Stomach smooth muscle (tissue), 2 donors: ENCODE measurements at regions not wholly inside any gene's neighbourhood (a gene's known extent, or its start where the extent isn't known, plus 50 kb on each side); places are given as distances from the start of the nearest gene placed in this dataset.

Experiments
- H3K27ac ChIP-seq: one replicate; pipeline ENCODE4 v1.7.0; 2013; ENCODE audit warnings: mild to moderate bottlenecking, low read length, inconsistent platforms
- H3K27me3 ChIP-seq, 2 donors: one replicate each; pipeline ENCODE4 v1.7.0; 2013; ENCODE audit warnings: low read length in 2 of 2; ENCODE audit not compliant: insufficient read depth in 2 of 2, control insufficient read depth in 1 of 2
- H3K36me3 ChIP-seq, 2 donors: one replicate each; pipeline ENCODE4 v1.7.0; 2013; ENCODE audit warnings: low read length in 2 of 2; ENCODE audit not compliant: control insufficient read depth in 2 of 2, insufficient read depth in 2 of 2
- H3K4me1 ChIP-seq: one replicate; pipeline ENCODE4 v1.7.0; 2013; ENCODE audit warnings: low read length; ENCODE audit not compliant: control insufficient read depth, insufficient read depth
- H3K4me3 ChIP-seq, 2 donors: one replicate each; pipeline ENCODE4 v1.7.0; 2013; ENCODE audit warnings: low read length in 2 of 2
- H3K9ac ChIP-seq, 2 donors: one replicate each; pipeline ENCODE4 v1.7.0; 2013; ENCODE audit warnings: low read length in 2 of 2, mild to moderate bottlenecking in 1 of 2
- H3K9me3 ChIP-seq, 2 donors: one replicate each; pipeline ENCODE4 v1.7.0; 2013; ENCODE audit warnings: low read length in 2 of 2; ENCODE audit not compliant: control insufficient read depth in 2 of 2
- donor health status: healthy.
- donor health status: Pancreatic carcinoma.

DNA sequence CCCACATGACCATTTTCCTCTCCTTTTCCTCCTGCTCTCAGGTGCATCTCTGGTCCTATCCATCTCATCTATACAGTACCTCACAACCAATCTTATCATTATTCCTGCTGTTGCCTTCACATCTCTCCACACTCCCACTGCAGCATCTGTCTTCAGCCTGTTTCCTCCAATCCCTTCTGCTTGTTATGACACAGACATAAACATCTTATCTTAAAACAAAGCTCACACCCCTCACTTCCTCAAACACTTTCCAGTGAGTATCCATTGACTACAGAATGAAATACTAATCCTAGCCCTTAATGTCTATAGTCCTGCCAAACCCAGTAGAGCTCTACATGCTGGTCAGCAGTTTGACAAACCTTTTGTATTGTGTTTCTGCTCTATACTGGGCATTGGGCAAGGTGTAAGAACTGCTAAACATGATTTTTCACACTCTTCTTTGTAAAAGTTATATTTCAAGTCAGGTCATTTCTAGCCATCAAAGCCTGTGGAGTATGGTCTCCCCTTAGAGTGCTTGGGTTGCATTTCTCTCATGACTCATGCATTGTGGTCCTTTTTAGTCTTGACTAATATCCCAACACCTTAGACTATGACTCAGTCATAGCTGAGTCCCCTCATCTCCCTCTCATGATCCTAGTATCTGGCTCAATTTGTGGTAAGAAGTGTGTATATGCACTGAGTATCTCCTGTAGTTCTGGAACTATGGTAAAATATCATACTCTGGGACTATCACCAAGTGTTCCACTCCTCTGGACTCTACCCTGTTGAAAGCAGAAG is 187.0 kb downstream of the CYRIA start:
- no peak overlapping the region for H3K27ac ChIP-seq
- H3K36me3 ChIP-seq: no peaks in the 10 kb centered on the region
- H3K4me3 ChIP-seq: no peak overlapping the region
- H3K9ac ChIP-seq: no peak overlapping the region
- H3K9me3 ChIP-seq: no peaks in the 10 kb centered on the region
- no peaks in the 10 kb centered on the region for H3K4me1 ChIP-seq
- H3K27me3 ChIP-seq: no peaks in the 10 kb centered on the region

DNA sequence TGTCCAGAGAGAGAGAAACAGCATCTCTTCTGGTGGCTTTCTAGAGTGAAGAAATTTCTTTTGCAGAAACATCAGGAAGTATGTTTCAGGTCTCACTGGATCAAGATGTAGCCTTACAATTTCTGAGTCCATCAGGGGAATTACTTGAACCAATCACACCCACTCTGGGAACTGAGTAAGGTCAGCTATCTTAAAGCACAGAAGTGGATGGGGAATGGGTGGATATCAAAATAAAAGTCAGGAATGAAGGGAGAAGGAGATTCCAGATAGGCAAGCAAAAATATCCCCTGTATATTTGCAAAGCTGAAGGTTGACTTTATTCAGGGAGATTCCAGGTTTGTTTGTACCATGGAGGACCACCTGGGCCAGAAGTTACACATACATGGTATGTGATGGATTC is 188.0 kb downstream of the CYRIA start:
- Histone ChIP-seq H3K27ac (no peak overlapping the region), H3K4me3 (no peak overlapping the region), H3K4me1 (no peaks in the 10 kb centered on the region), H3K9me3 (no peaks in the 10 kb centered on the region), H3K36me3 (no peaks in the 10 kb centered on the region), H3K9ac (no peak overlapping the region), H3K27me3 (no peaks in the 10 kb centered on the region)

DNA sequence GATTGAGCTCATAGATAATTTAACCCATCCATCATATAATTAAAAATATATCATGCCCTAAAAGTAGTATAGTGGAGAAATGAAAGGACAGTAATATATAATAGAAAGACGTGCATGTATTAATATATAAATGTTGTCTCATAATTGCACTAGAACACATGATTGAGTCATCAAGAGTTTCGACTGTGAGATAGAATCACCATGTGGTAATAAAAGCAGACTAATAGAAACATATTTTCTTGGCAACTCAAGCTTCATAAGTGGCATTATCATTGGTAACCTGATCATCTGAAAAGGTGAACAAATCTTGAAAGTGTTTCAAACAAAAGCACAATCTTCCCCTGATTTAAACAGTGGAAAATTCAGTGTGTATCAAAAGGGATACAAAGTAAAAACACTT is 188.8 kb downstream of the CYRIA start:
- Histone ChIP-seq H3K27me3 (no peaks in the 10 kb centered on the region), H3K36me3 (no peaks in the 10 kb centered on the region), H3K27ac (no peak overlapping the region), H3K9me3 (no peaks in the 10 kb centered on the region), H3K4me3 (no peak overlapping the region), H3K9ac (no peak overlapping the region), H3K4me1 (no peaks in the 10 kb centered on the region)

DNA sequence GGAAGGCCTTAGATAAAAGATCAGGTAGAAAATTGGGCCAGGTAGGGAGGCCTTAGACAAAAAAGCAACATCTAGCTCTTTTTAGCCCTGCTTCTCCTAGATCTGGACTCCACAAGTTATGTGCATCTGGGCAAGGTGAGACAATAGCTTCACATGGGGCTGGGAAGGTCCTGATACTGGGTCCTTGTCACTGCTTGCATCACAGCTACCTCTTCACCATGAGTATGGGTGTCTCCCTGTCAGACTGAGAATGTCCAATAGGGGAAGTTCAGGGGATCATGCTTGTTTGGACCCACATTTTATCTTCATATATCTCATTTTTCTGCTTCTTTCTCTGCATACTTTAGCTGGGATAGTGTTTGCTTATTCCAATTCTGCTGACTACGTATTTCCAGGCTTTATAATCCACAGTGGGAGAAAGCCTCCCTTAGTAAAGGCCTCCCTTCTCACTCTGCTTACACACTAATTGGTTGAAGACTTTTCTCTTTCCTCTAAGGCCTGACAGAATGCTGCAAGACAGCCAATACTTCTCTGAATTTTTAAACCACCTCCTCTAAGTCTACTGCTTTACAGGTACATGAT is 189.6 kb downstream of the CYRIA start:
- Histone ChIP-seq H3K27ac (no peak overlapping the region), H3K9ac (no peak overlapping the region), H3K4me1 (no peaks in the 10 kb centered on the region), H3K36me3 (no peaks in the 10 kb centered on the region), H3K4me3 (no peak overlapping the region), H3K27me3 (peaks cover 0 to 2% of the 10 kb centered on the region in 2 donors), H3K9me3 (no peaks in the 10 kb centered on the region)

DNA sequence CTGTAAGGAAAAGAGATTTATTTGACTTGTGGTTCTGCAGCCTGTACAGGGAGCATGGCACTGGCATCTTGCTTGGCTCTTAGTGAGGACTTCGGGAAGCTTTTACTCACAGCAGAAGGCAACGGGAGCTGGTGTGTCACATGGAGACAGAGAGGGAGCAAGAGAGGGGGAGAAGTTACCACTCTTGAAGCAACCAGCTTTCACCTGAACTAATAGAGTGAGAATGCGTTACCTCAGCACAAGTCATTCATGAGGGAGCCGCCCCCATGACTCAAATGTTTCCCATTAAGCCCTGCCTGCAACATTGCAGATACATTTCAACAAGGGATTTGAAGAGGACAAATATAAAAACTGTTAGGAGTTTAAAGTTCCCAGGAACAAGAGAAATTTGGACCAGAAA is 190.0 kb downstream of the CYRIA start:
- no peaks in the 10 kb centered on the region for H3K4me1 ChIP-seq
- peaks cover 0 to 2% of the 10 kb centered on the region in 2 donors for H3K27me3 ChIP-seq
- no peak overlapping the region for H3K4me3 ChIP-seq
- no peaks in the 10 kb centered on the region for H3K36me3 ChIP-seq
- no peak overlapping the region for H3K9ac ChIP-seq
- H3K9me3 ChIP-seq: no peaks in the 10 kb centered on the region
- no peak overlapping the region for H3K27ac ChIP-seq

DNA sequence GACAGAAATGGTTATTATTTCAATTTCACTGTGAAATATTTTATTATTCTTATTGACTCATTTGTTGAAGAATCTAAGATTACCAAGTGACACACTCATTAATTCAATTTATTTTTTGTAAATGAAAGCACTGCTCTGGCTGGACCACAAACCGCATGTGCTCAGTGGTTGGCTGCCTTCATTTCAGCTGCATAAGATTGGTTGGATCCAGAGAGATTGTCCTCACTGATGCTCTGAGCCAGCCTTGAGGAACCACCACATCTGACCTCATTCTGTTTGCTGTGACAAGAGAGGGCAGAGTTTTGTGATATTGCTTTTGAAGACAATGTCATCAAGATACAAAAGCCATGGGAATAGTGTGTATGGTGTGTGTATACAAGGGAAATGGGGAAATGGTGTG is 192.1 kb downstream of the CYRIA start:
- H3K4me1 ChIP-seq: no peaks in the 10 kb centered on the region
- H3K36me3 ChIP-seq: no peaks in the 10 kb centered on the region
- H3K9me3 ChIP-seq: no peaks in the 10 kb centered on the region
- peaks cover 0 to 2% of the 10 kb centered on the region in 2 donors for H3K27me3 ChIP-seq
- no peak overlapping the region for H3K4me3 ChIP-seq
- H3K9ac ChIP-seq: no peak overlapping the region
- H3K27ac ChIP-seq: no peak overlapping the region

DNA sequence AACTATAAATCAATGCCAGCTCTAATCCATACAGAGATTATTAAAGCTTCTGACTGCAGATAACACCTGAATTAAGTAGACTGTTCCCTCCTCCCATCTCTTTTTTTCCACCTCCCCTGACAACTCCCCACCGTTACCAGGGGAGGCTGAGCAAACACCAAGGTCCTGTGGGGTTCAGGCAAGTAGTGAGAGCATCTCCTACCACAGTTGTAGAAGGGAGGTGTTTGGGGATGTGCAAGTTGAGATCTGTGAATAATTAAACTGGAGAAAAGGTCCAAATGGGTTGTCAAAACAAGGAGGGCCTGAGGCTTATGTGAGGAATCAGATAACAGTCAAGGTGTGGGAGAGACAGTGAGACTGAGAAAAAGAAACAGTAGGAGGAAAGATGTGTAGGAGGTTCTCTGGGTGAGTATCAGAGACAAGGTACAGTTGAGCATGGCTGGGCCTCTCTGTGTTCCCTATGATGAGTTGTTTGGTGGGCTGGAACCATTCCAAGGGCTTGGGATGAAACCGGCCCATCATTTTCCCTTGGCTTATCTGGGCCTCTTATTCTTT is 194.6 kb downstream of the CYRIA start:
- Histone ChIP-seq H3K4me1 (no peaks in the 10 kb centered on the region), H3K9me3 (no peaks in the 10 kb centered on the region), H3K9ac (no peak overlapping the region), H3K4me3 (no peak overlapping the region), H3K27ac (no peak overlapping the region), H3K36me3 (no peaks in the 10 kb centered on the region), H3K27me3 (peaks cover 0 to 5% of the 10 kb centered on the region in 2 donors)

DNA sequence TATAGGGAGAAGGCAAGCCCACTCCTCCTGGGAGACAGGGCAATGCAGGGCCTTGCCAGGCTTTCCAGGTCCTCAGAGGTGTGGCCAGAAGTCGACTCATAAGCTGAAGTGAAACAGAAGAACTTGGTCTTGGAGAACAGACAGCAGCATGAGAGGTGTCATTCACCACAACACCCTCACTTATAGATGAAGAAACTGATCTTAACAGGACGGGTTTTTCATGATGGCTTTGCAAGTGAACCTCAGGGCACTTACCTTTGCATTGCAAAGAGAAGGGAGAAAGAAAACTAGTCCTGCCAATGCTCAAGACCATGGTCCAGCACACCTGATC is 198.8 kb downstream of the CYRIA start:
- no peaks in the 10 kb centered on the region for H3K9me3 ChIP-seq
- no peak overlapping the region for H3K27ac ChIP-seq
- H3K36me3 ChIP-seq: no peaks in the 10 kb centered on the region
- H3K27me3 ChIP-seq: peaks cover 0 to 5% of the 10 kb centered on the region in 2 donors
- H3K9ac ChIP-seq: no peak overlapping the region
- H3K4me1 ChIP-seq: no peaks in the 10 kb centered on the region
- no peak overlapping the region for H3K4me3 ChIP-seq

DNA sequence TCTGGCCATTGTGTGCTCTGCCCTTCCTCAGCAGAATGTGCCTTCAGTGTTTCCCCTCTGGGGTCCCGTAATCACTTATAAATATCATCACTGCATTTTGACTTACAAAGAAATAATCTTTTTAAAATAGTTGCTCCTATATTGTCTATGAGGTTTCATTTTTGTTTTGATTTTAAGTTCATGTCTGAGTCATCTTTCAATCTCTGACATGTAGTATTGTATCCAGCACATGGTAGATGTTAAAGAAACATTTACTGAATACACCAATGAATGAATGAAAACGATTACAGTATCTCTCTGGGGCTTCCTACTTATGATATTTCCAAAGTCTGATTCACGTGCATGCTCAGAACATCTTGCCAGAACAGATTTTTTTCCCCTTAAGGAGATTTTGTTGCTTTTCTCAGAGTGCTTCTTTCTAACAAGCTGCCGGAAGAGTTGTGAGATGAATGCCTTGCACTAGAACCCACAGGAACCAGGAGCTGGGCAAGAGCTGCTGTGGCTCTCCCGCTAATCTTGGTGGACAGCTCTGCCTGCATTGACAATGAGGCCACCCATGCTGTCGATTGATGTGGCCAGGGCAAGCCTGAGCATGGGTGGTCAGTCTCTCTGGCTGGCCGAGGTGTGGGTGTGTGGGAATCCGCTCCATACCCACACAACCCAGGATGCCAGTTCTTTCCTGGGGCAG is 199.4 kb downstream of the CYRIA start:
- Histone ChIP-seq H3K4me3 (no peak overlapping the region), H3K4me1 (no peaks in the 10 kb centered on the region), H3K9me3 (no peaks in the 10 kb centered on the region), H3K27ac (no peak overlapping the region), H3K36me3 (no peaks in the 10 kb centered on the region), H3K9ac (no peak overlapping the region), H3K27me3 (peaks cover 0 to 3% of the 10 kb centered on the region in 2 donors)

DNA sequence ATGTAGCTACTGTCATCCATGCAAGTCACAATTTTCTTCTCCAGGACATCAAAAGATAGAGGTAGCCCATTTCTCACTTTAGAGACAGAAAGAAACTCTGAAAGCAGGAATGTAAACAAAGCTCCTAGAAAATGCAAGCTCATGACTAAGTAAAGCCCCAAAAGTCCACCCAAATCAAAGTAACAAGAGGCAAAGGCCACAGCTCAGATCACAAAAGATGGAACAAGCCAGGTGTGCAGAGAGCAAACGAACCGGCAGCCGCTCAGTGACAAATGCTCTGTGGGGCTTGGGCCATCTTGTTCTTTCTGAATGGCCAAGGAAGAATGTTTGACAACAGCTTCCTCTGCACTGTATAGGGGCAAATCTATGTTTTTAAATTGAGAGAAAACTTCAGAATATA is 201.0 kb downstream of the CYRIA start:
- H3K9ac ChIP-seq: no peak overlapping the region
- no peaks in the 10 kb centered on the region for H3K4me1 ChIP-seq
- no peak overlapping the region for H3K4me3 ChIP-seq

DNA sequence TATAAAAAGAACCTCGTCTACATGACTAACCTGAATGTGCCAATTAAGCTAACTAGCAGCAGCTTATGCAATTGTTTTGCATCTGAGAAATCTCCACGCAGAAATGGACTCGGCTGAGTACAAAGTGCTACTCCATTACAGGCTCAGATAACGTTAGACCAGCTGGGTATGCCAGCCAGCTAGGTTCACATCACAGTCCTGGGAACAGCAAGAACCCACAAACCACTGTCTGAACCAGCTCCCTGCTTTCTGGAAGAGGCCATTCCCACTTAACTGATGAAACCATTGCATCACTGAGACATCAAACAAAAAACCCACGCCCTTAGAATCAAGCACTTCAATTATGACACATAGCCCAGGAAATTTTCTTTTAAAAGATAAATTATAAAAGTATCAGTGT is 202.7 kb downstream of the CYRIA start:
- no peaks in the 10 kb centered on the region for H3K36me3 ChIP-seq
- peaks cover 0 to 3% of the 10 kb centered on the region in 2 donors for H3K27me3 ChIP-seq
- no peak overlapping the region for H3K27ac ChIP-seq
- no peak overlapping the region for H3K4me3 ChIP-seq
- no peaks in the 10 kb centered on the region for H3K9me3 ChIP-seq
- no peaks in the 10 kb centered on the region for H3K4me1 ChIP-seq
- H3K9ac ChIP-seq: no peak overlapping the region

More for the DNA sequence above, 201.0 kb downstream of the CYRIA start:
- Histone ChIP-seq H3K27ac (no peak overlapping the region), H3K9me3 (no peaks in the 10 kb centered on the region), H3K36me3 (no peaks in the 10 kb centered on the region), H3K27me3 (peaks cover 0 to 3% of the 10 kb centered on the region in 2 donors)
